HEK293 (cell line): ENCODE measurements at regions not wholly inside any gene's neighbourhood (a gene's known extent, or its start where the extent isn't known, plus 50 kb on each side); places are given as distances from the start of the nearest gene placed in this dataset.

Source experiments
- CTCF ChIA-PET: fragments of 350-600 bp; formaldehyde crosslinking; extraction: SDS; loops from one replicate; lab custom pipeline; 2021; ENCODE audit warnings: antibody characterized with exemption; lab: Yijun Ruan, JAX
- POLR2A ChIA-PET: fragments of 300-600 bp; formaldehyde crosslinking; extraction: SDS; loops from one replicate; lab custom pipeline; 2020; ENCODE audit warnings: antibody characterized with exemption, inconsistent platforms; lab: Yijun Ruan, JAX
- H3K27ac ChIP-seq: fragments of 200-500 bp; sonication (Bioruptor generic); 2 replicates; pipeline ENCODE4 v1.5.1; 2014; ENCODE audit warnings: low read depth, low read length, control low read depth, inconsistent platforms; ENCODE audit errors: extremely low read depth
- H3K36me3 ChIP-seq, 2 experiments: fragments of 200-500 bp in 1 of 2; sonication (Bioruptor generic) in 1 of 2; 1 replicate in 1 of 2; 2 replicates in 1 of 2; pipeline ENCODE4 v1.5.1; 2014 to 2017; ENCODE audit warnings: inconsistent platforms in 2 of 2, low read length in 2 of 2; ENCODE audit not compliant: control insufficient read depth in 2 of 2, insufficient read depth in 1 of 2
- H3K4me1 ChIP-seq: fragments of 200-500 bp; sonication (Bioruptor generic); 2 replicates; pipeline ENCODE4 v1.5.1; 2014; ENCODE audit warnings: mild to moderate bottlenecking, low read length, inconsistent platforms; ENCODE audit not compliant: control insufficient read depth, insufficient read depth
- H3K4me3 ChIP-seq: 2 replicates; pipeline ENCODE4 v1.5.1; 2011; ENCODE audit warnings: low read depth, mild to moderate bottlenecking, control low read depth, low read length, moderate library complexity
- H3K9me3 ChIP-seq: fragments of 200-500 bp; sonication (Bioruptor generic); 2 replicates; pipeline ENCODE4 v1.5.1; 2014; ENCODE audit warnings: low read depth, low read length, inconsistent platforms; ENCODE audit not compliant: control insufficient read depth, insufficient read depth
- SP2 ChIP-seq: fragments of 450-650 bp; formaldehyde crosslinking; IDR thresholded peaks from 2 replicates; pipeline ENCODE4 v1.5.1; 2016; ENCODE audit warnings: missing biosample characterization, missing genetic modification characterization
- ZBTB1 ChIP-seq: fragments of 450-650 bp; formaldehyde crosslinking; IDR thresholded peaks from 2 replicates; pipeline ENCODE4 v1.5.1; 2016; ENCODE audit warnings: missing biosample characterization, missing genetic modification characterization
- ZBTB7A ChIP-seq: fragments of 450-650 bp; formaldehyde crosslinking; IDR thresholded peaks from 2 replicates; pipeline ENCODE4 v1.5.1; 2016; ENCODE audit warnings: low read depth, missing biosample characterization, missing genetic modification characterization
- ZIC2 ChIP-seq: fragments of 450-650 bp; formaldehyde crosslinking; IDR thresholded peaks from 2 replicates; pipeline ENCODE4 v1.5.1; 2016; ENCODE audit warnings: missing biosample characterization, missing genetic modification characterization
- ZNF175 ChIP-seq: fragments of 450-650 bp; formaldehyde crosslinking; IDR thresholded peaks from 2 replicates; pipeline ENCODE4 v1.5.1; 2016; ENCODE audit warnings: missing biosample characterization, missing genetic modification characterization
- ZNF654 ChIP-seq: fragments of 450-650 bp; formaldehyde crosslinking; IDR thresholded peaks from 2 replicates; pipeline ENCODE4 v1.5.1; 2016; ENCODE audit warnings: low read depth, missing biosample characterization, missing genetic modification characterization
- TF ChIP-seq, protein P1 (sequence below): fragments of 450-650 bp; formaldehyde crosslinking; optimal IDR thresholded peaks from 2 replicates; pipeline ENCODE3; 2016; ENCODE audit warnings: missing biosample characterization, mild to moderate bottlenecking, missing genetic modification characterization

GRCh38 chr3:126252373-126252772, 72.0 kb upstream of the ALDH1L1 start (continued):
- no peak for TF ChIP-seq ZNF175
- TF ChIP-seq, all 188 proteins: peak for 0

DNA sequence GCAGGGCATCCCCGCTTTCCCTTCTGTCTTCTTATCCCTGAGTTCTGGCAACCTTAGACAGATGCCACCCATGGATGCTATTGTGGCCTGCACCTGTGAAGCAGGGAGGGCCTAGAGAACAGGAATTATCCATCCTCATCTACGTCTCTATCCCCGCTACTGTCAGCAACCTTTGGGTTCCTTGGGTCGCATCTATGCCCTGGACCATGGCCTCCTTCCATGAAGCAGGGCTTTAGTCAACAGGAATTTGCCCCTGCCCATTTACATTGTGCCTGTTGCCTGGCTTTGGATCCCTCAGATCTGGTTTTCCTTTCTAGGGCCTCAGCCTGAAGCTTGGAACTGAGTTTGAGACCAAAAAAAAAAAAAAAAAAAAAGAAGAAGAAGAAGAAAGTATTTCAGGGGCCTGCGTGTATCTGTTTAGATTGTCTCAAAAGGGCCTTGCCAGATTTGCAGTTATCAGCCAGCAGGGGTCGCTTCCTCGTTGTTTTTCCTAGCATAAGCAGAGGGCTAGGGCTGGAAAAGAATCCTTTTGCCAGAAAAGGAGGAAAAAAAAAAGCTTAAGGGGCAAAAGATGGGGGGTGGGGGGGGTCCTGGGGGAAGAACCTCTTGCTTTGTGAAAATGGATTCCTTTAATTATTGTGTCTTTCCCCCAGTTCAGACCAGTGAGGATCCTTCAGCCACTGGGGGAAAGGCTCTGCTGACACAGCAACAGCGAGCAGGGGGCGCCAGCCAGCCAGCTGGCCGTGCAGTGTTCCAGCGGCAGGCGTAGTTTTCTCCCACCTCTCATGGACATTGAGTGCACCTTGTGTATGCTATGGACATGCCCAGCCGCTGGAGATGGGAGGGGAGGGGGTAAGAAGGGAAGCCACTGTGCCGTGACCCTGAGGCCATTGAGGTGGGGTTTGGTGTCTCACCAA, 65.7 kb upstream of the ALDH1L1 start:
- Histone ChIP-seq H3K27ac (no peak overlapping the region), H3K36me3 (no peaks in the 10 kb centered on the region), H3K9me3 (no peaks in the 10 kb centered on the region), H3K4me3 (no peak overlapping the region), H3K4me1 (no peaks in the 10 kb centered on the region)
- ChIA-PET CTCF (interaction anchor here (0.6 to 1.4 kb wide), 11 partner anchors 11 to 1644 kb away, joined by 3 to 5 read pairs (median 3); no protein-coding TSS in a partner anchor), POLR2A (no interaction called here)
- TF ChIP-seq ZNF654 (tag by site-specific recombination) = peak; percentile 16; the same call in 1 of the 2 replicates
- TF ChIP-seq SP2 (tag by site-specific recombination) = no peak
- TF ChIP-seq, protein P1, sequence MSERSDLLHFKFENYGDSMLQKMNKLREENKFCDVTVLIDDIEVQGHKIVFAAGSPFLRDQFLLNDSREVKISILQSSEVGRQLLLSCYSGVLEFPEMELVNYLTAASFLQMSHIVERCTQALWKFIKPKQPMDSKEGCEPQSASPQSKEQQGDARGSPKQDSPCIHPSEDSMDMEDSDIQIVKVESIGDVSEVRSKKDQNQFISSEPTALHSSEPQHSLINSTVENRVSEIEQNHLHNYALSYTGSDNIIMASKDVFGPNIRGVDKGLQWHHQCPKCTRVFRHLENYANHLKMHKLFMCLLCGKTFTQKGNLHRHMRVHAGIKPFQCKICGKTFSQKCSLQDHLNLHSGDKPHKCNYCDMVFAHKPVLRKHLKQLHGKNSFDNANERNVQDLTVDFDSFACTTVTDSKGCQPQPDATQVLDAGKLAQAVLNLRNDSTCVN (tag by site-specific recombination) = no peak
- TF ChIP-seq ZBTB7A (tag by site-specific recombination) = no peak
- TF ChIP-seq ZIC2 (tag by site-specific recombination) = no peak
- TF ChIP-seq ZBTB1 = no peak
